GM19455 (cell line): ENCODE measurements at regions not wholly inside any gene's neighbourhood (a gene's known extent, or its start where the extent isn't known, plus 50 kb on each side); places are given as distances from the start of the nearest gene placed in this dataset.
"Not testable (repeated sequence)": the region's sequence is repeated elsewhere in the genome, so short reads cannot be mapped to it uniquely, and the experiment has no call there.

Experiments
- ATAC-seq: cut with Tn5 transposase; IDR thresholded peaks from one replicate; pipeline ENCODE4 v1.9.1; 2021; ENCODE audit not compliant: unreplicated experiment

GRCh38 chr4:189129044-189129694 lies 811.5 kb upstream of the FRG1 start:
- no peak for ATAC-seq

- ATAC-seq = no peak
Measured at GRCh38 chr4:189131118-189131517, 809.6 kb upstream of the FRG1 start.

GRCh38 chr4:189136462-189136861 lies 804.2 kb upstream of the FRG1 start:
- ATAC-seq = no peak

- no peak for ATAC-seq
Measured at GRCh38 chr4:189143263-189143952, 797.3 kb upstream of the FRG1 start.

GRCh38 chr4:189147005-189147929 lies 793.4 kb upstream of the FRG1 start:
- ATAC-seq = no peak

GRCh38 chr4:189155083-189155482 lies 785.6 kb upstream of the FRG1 start:
- ATAC-seq = not testable (repeated sequence)

GRCh38 chr4:189162073-189162789 lies 778.4 kb upstream of the FRG1 start:
- no peak for ATAC-seq

- no peak for ATAC-seq
Measured at GRCh38 chr4:189162888-189163287, 777.8 kb upstream of the FRG1 start.

- no peak for ATAC-seq
Measured at GRCh38 chr4:189176002-189176401, 764.7 kb upstream of the FRG1 start.

GRCh38 chr4:189177130-189177529 lies 763.5 kb upstream of the FRG1 start:
- no peak for ATAC-seq

GRCh38 chr4:189178125-189178746 lies 762.4 kb upstream of the FRG1 start:
- no peak for ATAC-seq

- ATAC-seq = no peak
Measured at GRCh38 chr4:189185810-189186432, 754.8 kb upstream of the FRG1 start.

GRCh38 chr4:189187531-189188052 lies 753.1 kb upstream of the FRG1 start:
- ATAC-seq = no peak

GRCh38 chr4:189198624-189199023 lies 742.0 kb upstream of the FRG1 start:
- ATAC-seq = no peak

GRCh38 chr4:189200353-189200752 lies 740.3 kb upstream of the FRG1 start:
- no peak for ATAC-seq

- ATAC-seq = no peak
Measured at GRCh38 chr4:189202182-189202868, 738.3 kb upstream of the FRG1 start.

- ATAC-seq = no peak
Measured at GRCh38 chr4:189202869-189203271, 737.8 kb upstream of the FRG1 start.

- no peak for ATAC-seq
Measured at GRCh38 chr4:189204616-189205015, 736.1 kb upstream of the FRG1 start.

GRCh38 chr4:189206953-189207352 lies 733.7 kb upstream of the FRG1 start:
- no peak for ATAC-seq
